Brain microvascular endothelial cell (primary cell): ENCODE measurements at regions not wholly inside any gene's neighbourhood (a gene's known extent, or its start where the extent isn't known, plus 50 kb on each side); places are given as distances from the start of the nearest gene placed in this dataset.
"Not testable (repeated sequence)": the region's sequence is repeated elsewhere in the genome, so short reads cannot be mapped to it uniquely, and the experiment has no call there.

Experiments used
- DNase-seq: peaks from one replicate; pipeline ENCODE4 v3.0.0-alpha.2; 2020
- H3K27ac ChIP-seq: fragments of 250-450 bp; sonication (Bioruptor Pico); 2 replicates; pipeline ENCODE4 v1.5.1; 2020; ENCODE audit warnings: mild to moderate bottlenecking, moderate library complexity
- H3K27me3 ChIP-seq: fragments of 250-450 bp; sonication (Bioruptor Pico); replicated peaks from 2 replicates; pipeline ENCODE4 v1.5.1; 2020; ENCODE audit warnings: mild to moderate bottlenecking
- H3K36me3 ChIP-seq: fragments of 250-450 bp; sonication (Bioruptor Pico); replicated peaks from 2 replicates; pipeline ENCODE4 v1.5.1; 2020; ENCODE audit warnings: mild to moderate bottlenecking
- H3K4me3 ChIP-seq: 2 replicates; pipeline ENCODE4 v1.5.1; 2011; ENCODE audit warnings: low read depth, mild to moderate bottlenecking, control low read depth, low read length, moderate library complexity
- CTCF ChIP-seq: IDR thresholded peaks from 2 replicates; pipeline ENCODE4 v1.5.1; 2011; ENCODE audit warnings: low read depth, mild to moderate bottlenecking, moderate library complexity, low read length, control low read depth, inconsistent platforms; ENCODE audit errors: missing control alignments
- in situ Hi-C: cut with HindIII; loops from 2 replicates; pipeline ENCODE4 v1.10.0; 2017; ENCODE audit warnings: low sequenced_read_pairs, low pct_ligation_motif_present

- in situ Hi-C loops, result no loop called here
- H3K27me3 ChIP-seq, result no peaks in the 10 kb centered on the region
These were observed 71.9 kb downstream of the DYNAP start for GRCh38 chr18:54662986-54663385.

GRCh38 chr18:54669701-54670100 lies 78.7 kb downstream of the DYNAP start:
- H3K4me3 ChIP-seq, H3K27ac ChIP-seq, DNase-seq, in situ Hi-C loops, H3K27me3 ChIP-seq, H3K36me3 ChIP-seq: not testable (repeated sequence)

More at GRCh38 chr18:54662986-54663385, 71.9 kb downstream of the DYNAP start:
- no peak for TF ChIP-seq CTCF
- no peak for DNase-seq
- H3K36me3 ChIP-seq, result no peaks in the 10 kb centered on the region
- H3K4me3 ChIP-seq, result no peak overlapping the region
- no peak overlapping the region for H3K27ac ChIP-seq

- no peak overlapping the region for H3K27ac ChIP-seq
- DNase-seq, result peak; percentile 36
- no peaks in the 10 kb centered on the region for H3K27me3 ChIP-seq
- in situ Hi-C loops, result no loop called here
- H3K4me3 ChIP-seq, result no peak overlapping the region
- H3K36me3 ChIP-seq, result no peaks in the 10 kb centered on the region
- TF ChIP-seq CTCF, result peak; percentile 14
These were observed 80.3 kb downstream of the DYNAP start for GRCh38 chr18:54671291-54671881.

GRCh38 chr18:54672109-54672508 lies 81.1 kb downstream of the DYNAP start:
- in situ Hi-C loops, result no loop called here
- DNase-seq, result no peak

GRCh38 chr18:54672846-54673475 lies 81.9 kb downstream of the DYNAP start:
- DNase-seq, result peak; percentile 25
- Histone ChIP-seq H3K27ac (no peak overlapping the region), H3K36me3 (no peaks in the 10 kb centered on the region), H3K27me3 (no peaks in the 10 kb centered on the region), H3K4me3 (no peak overlapping the region)
- TF ChIP-seq CTCF, result no peak
- in situ Hi-C loops, result no loop called here

More at GRCh38 chr18:54672109-54672508, 81.1 kb downstream of the DYNAP start:
- no peak overlapping the region for H3K4me3 ChIP-seq
- H3K36me3 ChIP-seq, result no peaks in the 10 kb centered on the region
- no peaks in the 10 kb centered on the region for H3K27me3 ChIP-seq
- TF ChIP-seq CTCF, result no peak
- H3K27ac ChIP-seq, result no peak overlapping the region

- H3K36me3 ChIP-seq, result no peaks in the 10 kb centered on the region
- no peak overlapping the region for H3K4me3 ChIP-seq
- no peak for TF ChIP-seq CTCF
- in situ Hi-C loops, result no loop called here
- DNase-seq, result no peak
- no peaks in the 10 kb centered on the region for H3K27me3 ChIP-seq
- no peak overlapping the region for H3K27ac ChIP-seq
These were observed 82.9 kb downstream of the DYNAP start for GRCh38 chr18:54673936-54674335.
